HEK293T (cell line): ENCODE measurements at regions not wholly inside any gene's neighbourhood (a gene's known extent, or its start where the extent isn't known, plus 50 kb on each side); places are given as distances from the start of the nearest gene placed in this dataset.

Experiments used
- CTCF ChIA-PET: fragments of 350-600 bp; formaldehyde crosslinking; extraction: SDS; loops from one replicate; lab custom pipeline; 2021; ENCODE audit warnings: antibody characterized with exemption, inconsistent platforms; lab: Yijun Ruan, JAX
- POLR2A ChIA-PET: fragments of 350-600 bp; formaldehyde crosslinking; extraction: SDS; loops from one replicate; lab custom pipeline; 2020; ENCODE audit warnings: antibody characterized with exemption, inconsistent platforms; lab: Yijun Ruan, JAX
- DNase-seq: peaks from one replicate; pipeline ENCODE4 v3.0.0; 2012; ENCODE audit warnings: mixed read lengths; ENCODE audit errors: extremely low spot score
- ARNT ChIP-seq: fragments of 450-650 bp; IDR thresholded peaks from 2 replicates; pipeline ENCODE4 v1.6.1; 2017; ENCODE audit warnings: mild to moderate bottlenecking
- BHLHE40 ChIP-seq: fragments of 450-650 bp; IDR thresholded peaks from 2 replicates; pipeline ENCODE4 v1.6.1; 2016; ENCODE audit warnings: mild to moderate bottlenecking, moderate library complexity, borderline replicate concordance
- CTBP1 ChIP-seq: fragments of 450-650 bp; IDR thresholded peaks from 2 replicates; pipeline ENCODE4 v1.6.1; 2016; ENCODE audit warnings: borderline replicate concordance
- ELF4 ChIP-seq: fragments of 450-650 bp; IDR thresholded peaks from 2 replicates; pipeline ENCODE4 v1.6.1; 2017; ENCODE audit warnings: antibody characterized with exemption
- FOXA1 ChIP-seq: fragments of 450-650 bp; IDR thresholded peaks from 2 replicates; pipeline ENCODE4 v1.6.1; 2016; ENCODE audit warnings: mild to moderate bottlenecking
- FOXK2 ChIP-seq: fragments of 450-650 bp; IDR thresholded peaks from 2 replicates; pipeline ENCODE4 v1.6.1; 2016; ENCODE audit warnings: mild to moderate bottlenecking
- FOXM1 ChIP-seq: fragments of 450-650 bp; IDR thresholded peaks from 2 replicates; pipeline ENCODE4 v1.6.1; 2017; ENCODE audit warnings: mild to moderate bottlenecking, borderline replicate concordance
- HDGF ChIP-seq: fragments of 450-650 bp; IDR thresholded peaks from 2 replicates; pipeline ENCODE4 v1.6.1; 2017; ENCODE audit warnings: antibody characterized with exemption, borderline replicate concordance
- L3MBTL2 ChIP-seq: fragments of 450-650 bp; conservative IDR thresholded peaks from 2 replicates; pipeline ENCODE4 v1.6.1; 2016; ENCODE audit warnings: mild to moderate bottlenecking
- LEF1 ChIP-seq: fragments of 450-650 bp; IDR thresholded peaks from 2 replicates; pipeline ENCODE4 v1.6.1; 2017; ENCODE audit warnings: mild to moderate bottlenecking, borderline replicate concordance
- NFRKB ChIP-seq: fragments of 450-650 bp; IDR thresholded peaks from 2 replicates; pipeline ENCODE4 v1.6.1; 2016; ENCODE audit warnings: mild to moderate bottlenecking, moderate library complexity
- PKNOX1 ChIP-seq: fragments of 450-650 bp; IDR thresholded peaks from 2 replicates; pipeline ENCODE4 v1.6.1; 2016
- SP1 ChIP-seq: fragments of 450-650 bp; IDR thresholded peaks from 2 replicates; pipeline ENCODE4 v1.6.1; 2017
- SUZ12 ChIP-seq: fragments of 450-650 bp; IDR thresholded peaks from 2 replicates; pipeline ENCODE4 v1.6.1; 2016; ENCODE audit warnings: mild to moderate bottlenecking
- TARDBP ChIP-seq: fragments of 450-650 bp; IDR thresholded peaks from 2 replicates; pipeline ENCODE4 v1.6.1; 2016
- ZNF384 ChIP-seq: fragments of 450-650 bp; IDR thresholded peaks from 2 replicates; pipeline ENCODE4 v1.6.1; 2016

- ChIA-PET POLR2A (no interaction called here), CTCF (no interaction called here)
- no peak for TF ChIP-seq ARNT
- no peak for TF ChIP-seq NFRKB
- no peak for TF ChIP-seq FOXA1
- TF ChIP-seq SP1, result no peak
- no peak for DNase-seq
Observed at GRCh38 chr4:33592701-33593100, 2651.6 kb downstream of the ARAP2 start.

GRCh38 chr4:33606951-33607350 is 2637.4 kb downstream of the ARAP2 start:
- ChIA-PET POLR2A (no interaction called here), CTCF (no interaction called here)
- no peak for DNase-seq
- TF ChIP-seq ARNT (no peak), FOXK2 (no peak), SP1 (no peak), CTBP1 (no peak), L3MBTL2 (no peak), TARDBP (no peak), ZNF384 (no peak), ELF4 (no peak), NFRKB (no peak), BHLHE40 (no peak), SUZ12 (no peak), FOXA1 (no peak), FOXM1 (no peak)

DNA sequence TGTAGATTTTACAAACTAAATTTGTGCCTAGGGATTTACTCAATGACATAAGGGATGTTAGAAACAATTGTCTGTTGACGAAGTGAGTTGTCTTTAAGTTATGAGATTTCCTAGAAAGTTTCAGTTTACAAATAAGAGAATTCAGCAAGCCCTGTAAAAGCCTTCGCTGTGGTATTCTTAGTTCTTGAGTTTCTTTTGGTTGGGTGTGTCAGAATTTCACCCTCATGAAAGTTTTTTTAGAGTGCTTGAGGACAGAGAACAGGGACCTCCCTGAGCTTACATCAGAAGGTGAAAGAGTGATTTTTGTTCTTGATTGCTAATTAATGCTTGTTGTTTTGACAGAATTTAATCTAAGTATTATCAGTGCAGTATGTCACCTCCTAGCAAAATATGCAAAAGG is 2628.2 kb downstream of the ARAP2 start:
- CTCF ChIA-PET, result interaction anchor here (0.7 kb wide), 1 partner anchor 1544 kb away, joined by 3 read pairs; no protein-coding TSS in a partner anchor
- POLR2A ChIA-PET, result no interaction called here
- TF ChIP-seq TARDBP (no peak), HDGF (no peak), ARNT (no peak), FOXK2 (no peak), BHLHE40 (no peak), LEF1 (no peak), PKNOX1 (no peak), CTBP1 (no peak), ZNF384 (no peak), L3MBTL2 (no peak), FOXA1 (no peak), SP1 (no peak), ELF4 (no peak), NFRKB (no peak), SUZ12 (no peak), FOXM1 (no peak)
- no peak for DNase-seq

GRCh38 chr4:33625748-33626147 is 2618.6 kb downstream of the ARAP2 start:
- ChIA-PET CTCF (interaction anchor here (1.0 kb wide), 1 partner anchor 9 kb away, joined by 3 read pairs; no protein-coding TSS in a partner anchor), POLR2A (no interaction called here)
- no peak for DNase-seq
- no peak for TF ChIP-seq ELF4
- TF ChIP-seq ARNT, result no peak
- TF ChIP-seq SUZ12, result no peak
- no peak for TF ChIP-seq LEF1
- no peak for TF ChIP-seq TARDBP
- no peak for TF ChIP-seq FOXM1
- no peak for TF ChIP-seq PKNOX1
- no peak for TF ChIP-seq FOXA1

DNA sequence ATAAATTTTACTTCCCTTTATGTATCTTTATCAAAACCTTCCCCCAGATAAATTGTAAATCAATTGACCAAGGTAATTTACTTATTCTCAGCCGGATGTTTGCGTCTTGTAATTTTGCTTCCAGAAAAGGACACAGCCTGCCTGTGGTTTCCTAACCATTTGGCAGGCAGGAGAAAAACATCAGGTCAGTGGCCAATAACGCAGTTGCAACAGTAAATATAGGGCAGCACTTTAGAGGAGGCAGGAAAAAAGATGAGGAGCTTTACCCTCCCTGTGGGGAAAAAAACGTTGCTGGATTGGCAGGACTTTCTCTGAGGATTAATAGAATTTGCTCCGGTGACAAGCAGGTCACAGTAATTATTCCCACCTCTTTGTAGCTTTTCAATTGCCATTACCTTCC is 2618.1 kb downstream of the ARAP2 start:
- DNase-seq, result no peak
- POLR2A ChIA-PET, result no interaction called here
- TF ChIP-seq ARNT (no peak), SUZ12 (no peak), BHLHE40 (no peak), TARDBP (no peak), ELF4 (no peak), NFRKB (no peak), FOXA1 (no peak), L3MBTL2 (no peak), SP1 (no peak), ZNF384 (no peak), CTBP1 (no peak), PKNOX1 (no peak), LEF1 (no peak), FOXK2 (no peak), HDGF (no peak), FOXM1 (no peak)
- CTCF ChIA-PET, result interaction anchor here (1.0 kb wide), 1 partner anchor 9 kb away, joined by 3 read pairs; no protein-coding TSS in a partner anchor

- CTCF ChIA-PET, result no interaction called here
- DNase-seq, result no peak
- POLR2A ChIA-PET, result no interaction called here
- TF ChIP-seq L3MBTL2 (no peak), FOXM1 (no peak), ELF4 (no peak), TARDBP (no peak), FOXA1 (no peak), FOXK2 (no peak), CTBP1 (no peak), ZNF384 (no peak), LEF1 (no peak), ARNT (no peak)
Observed at GRCh38 chr4:33628296-33628695, 2616.0 kb downstream of the ARAP2 start.
